ENCODE measurements at regions not wholly inside any gene's neighbourhood (a gene's known extent, or its start where the extent isn't known, plus 50 kb on each side); places are given as distances from the start of the nearest gene placed in this dataset.

GRCh38 chr4:32042486-32043247 is 1322.5 kb downstream of the PCDH7 start:
- H3K4me3 Mint-ChIP-seq = no peak overlapping the region
- H3K27me3 ChIP-seq (ENCODE audit: control insufficient read depth in 1 of 2, insufficient read depth in 2 of 2, low read length in 2 of 2) = no peaks in the 10 kb centered on the region
- H3K36me3 ChIP-seq (ENCODE audit: insufficient read depth, low read length) = no peaks in the 10 kb centered on the region
- no peak overlapping the region for H3K27ac Mint-ChIP-seq
- peaks cover 0 to 8% of the 10 kb centered on the region in 2 experiments for H3K9me3 ChIP-seq (ENCODE audit: control insufficient read depth in 1 of 2, insufficient read depth in 1 of 2, low read length in 2 of 2)
- no peak overlapping the region for H3K27ac ChIP-seq (ENCODE audit: low read depth in 1 of 2, low read length in 2 of 2)
- no peak overlapping the region for H3K4me3 ChIP-seq (ENCODE audit: low read length)
- no peak for DNase-seq
- CTCF ChIA-PET = no interaction called here
- peaks cover 9% of the 10 kb centered on the region for H3K9me3 Mint-ChIP-seq
- no peak for ATAC-seq (ENCODE audit: poor library complexity)
- H3K4me1 Mint-ChIP-seq (ENCODE audit: low read depth) = no peaks in the 10 kb centered on the region
- no peaks in the 10 kb centered on the region for H3K27me3 Mint-ChIP-seq
- no peaks in the 10 kb centered on the region for H3K4me1 ChIP-seq (ENCODE audit: insufficient read depth, low read length)
- POLR2A ChIA-PET = no interaction called here
- no peak for TF ChIP-seq CTCF (IDR thresholded peaks at IDR 0.05)
- H3K36me3 Mint-ChIP-seq (ENCODE audit: low read depth) = no peaks in the 10 kb centered on the region
- intact Hi-C loops (cut with DNase I, micrococcal nuclease) = no loop called here

- Mint-ChIP-seq H3K9me3 (peaks cover 9% of the 10 kb centered on the region), H3K27me3 (no peaks in the 10 kb centered on the region), H3K27ac (no peak overlapping the region), H3K4me3 (no peak overlapping the region), H3K4me1 (ENCODE audit: low read depth) (no peaks in the 10 kb centered on the region), H3K36me3 (ENCODE audit: low read depth) (no peaks in the 10 kb centered on the region)
- intact Hi-C loops (cut with DNase I, micrococcal nuclease) = no loop called here
- Histone ChIP-seq H3K4me1 (ENCODE audit: insufficient read depth, low read length) (no peaks in the 10 kb centered on the region), H3K4me3 (ENCODE audit: low read length) (no peak overlapping the region), H3K27me3 (ENCODE audit: control insufficient read depth in 1 of 2, insufficient read depth in 2 of 2, low read length in 2 of 2) (no peaks in the 10 kb centered on the region), H3K27ac (ENCODE audit: low read depth in 1 of 2, low read length in 2 of 2) (no peak overlapping the region), H3K36me3 (ENCODE audit: insufficient read depth, low read length) (no peaks in the 10 kb centered on the region), H3K9me3 (ENCODE audit: control insufficient read depth in 1 of 2, insufficient read depth in 1 of 2, low read length in 2 of 2) (peaks cover 0 to 8% of the 10 kb centered on the region in 2 experiments)
- DNase-seq (no peak), ATAC-seq (ENCODE audit: poor library complexity) (no peak)
- CTCF ChIA-PET = no interaction called here
- no peak for TF ChIP-seq CTCF (IDR thresholded peaks at IDR 0.05)
- POLR2A ChIA-PET = no interaction called here
Observed at GRCh38 chr4:32043248-32043633, 1323.1 kb downstream of the PCDH7 start.

GRCh38 chr4:32061916-32062315 is 1341.7 kb downstream of the PCDH7 start:
- no peaks in the 10 kb centered on the region for H3K27me3 ChIP-seq (ENCODE audit: control insufficient read depth in 1 of 2, insufficient read depth in 2 of 2, low read length in 2 of 2)
- Mint-ChIP-seq H3K4me3 (no peak overlapping the region), H3K27ac (no peak overlapping the region), H3K9me3 (peaks cover 10% of the 10 kb centered on the region), H3K27me3 (no peaks in the 10 kb centered on the region), H3K4me1 (ENCODE audit: low read depth) (no peaks in the 10 kb centered on the region), H3K36me3 (ENCODE audit: low read depth) (no peaks in the 10 kb centered on the region)
- TF ChIP-seq CTCF (IDR thresholded peaks at IDR 0.05) = no peak
- H3K36me3 ChIP-seq (ENCODE audit: insufficient read depth, low read length) = no peaks in the 10 kb centered on the region
- no peak overlapping the region for H3K27ac ChIP-seq (ENCODE audit: low read depth in 1 of 2, low read length in 2 of 2)
- no peak overlapping the region for H3K4me3 ChIP-seq (ENCODE audit: low read length)
- DNase-seq = no peak
- H3K9me3 ChIP-seq (ENCODE audit: control insufficient read depth in 1 of 2, insufficient read depth in 1 of 2, low read length in 2 of 2) = peaks cover 2 to 6% of the 10 kb centered on the region in 2 experiments
- ATAC-seq (ENCODE audit: poor library complexity) = no peak
- CTCF ChIA-PET = no interaction called here
- H3K4me1 ChIP-seq (ENCODE audit: insufficient read depth, low read length) = no peaks in the 10 kb centered on the region
- intact Hi-C loops (cut with DNase I, micrococcal nuclease) = no loop called here
- POLR2A ChIA-PET = no interaction called here
